ENCODE measurements at regions not wholly inside any gene's neighbourhood (a gene's known extent, or its start where the extent isn't known, plus 50 kb on each side); places are given as distances from the start of the nearest gene placed in this dataset.

- DNase-seq (ENCODE audit: low spot score), result no peak
Measured at GRCh38 chr6:165082636-165083035, 226.8 kb downstream of the C6orf118 start.

GRCh38 chr6:165081944-165082532, 227.4 kb downstream of the C6orf118 start:
- DNase-seq (ENCODE audit: low spot score), result no peak

GRCh38 chr6:165077876-165078275, 231.5 kb downstream of the C6orf118 start:
- DNase-seq (ENCODE audit: low spot score), result no peak

GRCh38 chr6:165071906-165072305, 237.5 kb downstream of the C6orf118 start:
- no peak for DNase-seq (ENCODE audit: low spot score)

- no peak for DNase-seq (ENCODE audit: low spot score)
Measured at GRCh38 chr6:165060720-165061119, 248.7 kb downstream of the C6orf118 start.

DNA sequence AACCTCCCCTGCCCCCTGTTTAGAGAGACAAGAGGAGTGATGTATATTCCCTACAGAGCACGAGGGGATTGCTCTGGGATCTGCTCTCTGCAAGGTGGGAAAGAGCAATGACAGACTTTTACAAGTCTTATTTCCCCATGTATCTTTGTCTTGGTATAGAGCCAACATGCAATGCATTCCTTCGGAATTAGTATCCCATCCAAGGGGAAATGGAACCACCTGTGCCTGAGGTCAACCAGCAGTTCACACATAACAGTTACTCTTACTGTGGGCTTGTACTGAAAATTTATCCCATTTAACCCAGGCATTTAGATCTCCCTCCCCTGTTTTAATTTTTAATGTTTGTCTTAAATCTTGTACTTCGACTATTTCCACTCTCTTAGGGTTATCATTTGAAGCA, 250.4 kb downstream of the C6orf118 start:
- no peak for DNase-seq (ENCODE audit: low spot score)

DNA sequence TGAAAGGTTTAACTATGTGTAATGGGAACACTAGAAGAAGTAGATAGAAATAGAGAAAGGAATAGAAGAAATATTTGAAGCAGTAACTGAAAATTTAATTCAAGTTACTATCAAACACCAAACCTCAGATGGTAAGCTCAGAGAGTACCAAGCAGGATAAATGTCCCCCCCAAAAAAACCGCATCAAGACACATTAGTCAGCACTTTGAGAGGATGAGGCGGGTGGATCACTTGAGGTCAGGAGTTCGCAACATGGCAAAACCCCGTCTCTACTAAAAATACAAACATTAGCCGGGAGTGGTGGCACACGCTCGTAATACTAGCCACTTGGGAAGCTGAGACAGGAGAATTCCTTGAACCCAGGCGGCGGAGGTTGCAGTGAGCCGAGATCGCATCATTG, 253.1 kb downstream of the C6orf118 start:
- DNase-seq (ENCODE audit: low spot score), result no peak

DNA sequence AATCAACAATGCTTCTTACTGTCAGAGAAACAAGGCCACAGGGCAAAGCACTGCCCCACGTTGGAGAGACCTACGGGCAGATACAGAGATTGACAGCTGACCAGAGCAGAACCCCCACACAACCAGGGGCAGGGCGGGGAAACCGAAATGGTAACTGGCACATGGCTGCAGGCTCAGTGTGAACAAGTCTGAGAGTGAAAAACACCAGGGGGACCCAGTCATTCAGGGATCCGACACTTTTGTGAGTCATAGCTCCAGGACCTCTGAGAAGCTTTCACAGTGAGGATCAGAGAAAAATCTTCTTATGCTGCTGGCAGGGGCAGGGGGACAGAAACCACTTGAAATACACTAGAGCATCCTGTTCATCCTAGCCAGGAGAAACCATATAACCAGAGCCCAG, 254.2 kb downstream of the C6orf118 start:
- DNase-seq (ENCODE audit: low spot score), result no peak

DNA sequence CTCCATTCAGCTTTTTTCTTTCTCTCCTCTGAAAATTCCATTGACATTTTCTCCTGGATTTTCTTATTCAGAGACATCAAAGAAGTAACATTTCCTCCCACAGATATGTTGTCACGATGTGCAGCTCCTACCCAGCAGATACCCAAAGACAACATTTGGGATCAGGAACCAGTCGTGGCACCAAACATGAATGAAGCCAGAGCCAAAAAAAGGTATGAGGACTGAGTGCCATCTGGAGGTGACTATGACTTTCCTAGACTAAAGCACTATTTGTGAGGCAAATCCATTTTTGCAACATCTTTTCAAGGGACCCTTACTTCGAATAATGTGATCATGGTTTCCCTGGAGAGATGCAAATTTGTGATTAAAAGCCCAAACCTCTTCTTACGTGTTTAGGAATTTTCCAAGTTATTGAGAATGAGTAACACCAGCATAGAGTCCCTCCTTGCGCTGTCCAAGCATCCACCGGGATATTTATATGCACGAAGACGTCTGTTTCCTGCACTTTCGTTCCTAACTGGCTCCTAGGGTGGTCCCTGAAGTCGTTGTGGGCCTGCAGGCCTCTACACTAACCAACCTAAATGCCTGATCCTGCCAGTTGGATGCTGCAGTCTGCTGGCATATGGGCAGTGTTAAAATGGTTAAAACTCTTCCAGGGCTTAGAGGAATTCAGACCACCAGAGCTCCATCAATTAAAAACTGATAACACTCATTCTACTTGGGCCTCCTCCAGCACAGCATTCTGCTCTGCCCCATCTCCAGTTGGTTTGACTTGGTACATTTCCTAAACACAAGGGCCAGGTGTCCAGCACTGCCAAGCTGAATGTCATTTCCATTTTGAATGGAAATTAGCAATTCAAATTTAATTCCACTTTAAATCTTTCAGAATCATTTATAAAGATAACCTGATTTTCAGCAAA, 256.6 kb downstream of the C6orf118 start:
- DNase-seq (ENCODE audit: low spot score), result no peak

DNA sequence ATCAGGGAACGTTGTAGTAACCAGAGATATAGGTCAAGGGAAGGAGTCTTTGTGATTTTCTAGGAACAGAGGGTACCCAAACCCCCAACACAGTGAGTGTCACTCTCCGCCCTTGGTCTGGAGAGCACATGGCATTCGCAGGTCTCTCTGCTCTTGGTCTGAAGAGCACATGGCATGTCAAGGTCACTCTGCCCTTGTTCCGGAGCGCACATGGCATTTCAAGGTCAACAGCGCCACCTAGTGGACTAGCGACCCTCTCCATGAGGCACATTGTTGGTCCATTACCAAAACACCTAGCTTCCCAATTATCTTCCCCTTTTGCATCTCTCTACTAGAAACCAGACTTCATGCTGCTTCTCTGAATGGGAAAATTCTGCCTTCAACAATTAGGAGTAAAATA, 260.0 kb downstream of the C6orf118 start:
- DNase-seq (ENCODE audit: low spot score), result no peak

DNA sequence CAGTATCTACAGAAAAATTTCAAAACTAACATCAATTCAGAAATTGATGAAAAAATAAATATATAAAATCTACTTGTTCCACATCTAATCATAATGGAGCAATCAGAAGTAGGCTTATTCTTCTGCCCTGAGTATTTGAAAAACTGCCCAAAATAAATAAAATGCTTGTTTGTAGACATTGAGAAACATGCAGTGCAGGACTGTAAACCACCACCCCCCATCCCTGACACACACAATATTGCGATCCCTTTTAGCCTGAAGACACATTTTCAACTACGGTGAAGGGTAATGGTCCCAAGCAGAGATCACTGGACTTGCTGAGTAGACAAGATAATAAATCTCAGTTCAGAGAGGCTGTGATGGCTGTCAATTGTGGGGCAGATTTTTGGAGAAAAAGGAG, 261.5 kb downstream of the C6orf118 start:
- DNase-seq (ENCODE audit: low spot score), result no peak

- DNase-seq (ENCODE audit: low spot score), result no peak
Measured at GRCh38 chr6:165045631-165046030, 263.8 kb downstream of the C6orf118 start.

DNA sequence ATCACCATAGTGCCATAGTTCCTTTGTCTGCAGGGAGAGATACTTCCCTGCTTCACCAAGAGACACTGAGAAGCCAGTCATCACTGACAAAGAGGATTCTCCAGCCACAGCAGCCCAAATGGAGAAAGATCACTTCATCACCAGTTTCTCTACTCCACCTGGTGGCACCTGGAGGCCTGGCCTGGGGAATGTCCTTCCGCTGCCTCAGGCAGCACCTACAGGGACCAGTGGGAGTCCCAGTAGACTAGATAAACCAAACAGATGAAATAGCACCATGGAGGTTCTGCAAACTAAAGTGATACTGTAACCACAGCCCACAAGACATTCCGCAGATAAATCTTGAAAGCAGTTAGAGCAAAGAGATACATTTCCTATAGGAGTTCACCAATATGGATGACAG, 266.5 kb downstream of the C6orf118 start:
- no peak for DNase-seq (ENCODE audit: low spot score)

- no peak for DNase-seq (ENCODE audit: low spot score)
Measured at GRCh38 chr6:165040440-165040839, 269.0 kb downstream of the C6orf118 start.

GRCh38 chr6:165034271-165034741, 275.1 kb downstream of the C6orf118 start:
- DNase-seq (ENCODE audit: low spot score), result no peak

DNA sequence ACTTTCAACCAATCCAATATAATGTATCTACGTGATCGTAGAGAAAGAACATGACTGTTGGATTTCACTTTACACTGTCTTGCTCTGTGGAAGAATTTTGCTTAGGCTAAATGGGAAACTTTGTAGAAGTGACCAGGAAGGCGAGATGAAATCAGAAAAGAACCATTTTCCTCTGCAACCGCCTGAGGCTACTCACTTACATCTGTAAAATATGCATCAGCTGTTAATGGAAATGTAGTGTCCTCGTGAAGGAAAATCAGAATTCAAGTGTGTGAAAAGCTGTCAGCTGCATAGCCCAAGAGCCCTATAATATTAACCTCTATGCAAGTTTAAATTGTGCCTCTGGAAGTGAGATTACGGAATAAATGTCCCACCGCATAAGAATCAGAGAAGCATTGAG, 277.9 kb downstream of the C6orf118 start:
- DNase-seq (ENCODE audit: low spot score), result no peak

DNA sequence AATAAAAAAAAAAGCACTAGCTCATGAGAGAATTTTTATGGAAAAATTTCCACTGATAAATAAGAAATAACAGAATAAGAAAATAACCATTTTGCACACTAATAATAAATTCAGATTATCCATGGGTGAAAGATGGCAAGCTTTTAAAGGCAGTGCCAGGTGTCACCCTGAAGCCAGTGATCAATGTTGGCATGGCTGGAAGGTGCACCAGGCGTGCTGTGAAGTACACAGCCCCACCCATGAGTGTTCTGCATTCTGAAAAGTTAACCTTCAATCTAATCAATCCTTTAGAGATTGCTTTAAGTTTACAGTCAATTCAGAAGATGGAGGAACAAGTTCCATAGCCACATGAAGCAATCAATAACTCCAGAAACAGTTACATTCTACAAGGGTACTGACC, 284.4 kb downstream of the C6orf118 start:
- DNase-seq (ENCODE audit: low spot score), result no peak

GRCh38 chr6:165019681-165020080, 289.7 kb downstream of the C6orf118 start:
- no peak for DNase-seq (ENCODE audit: low spot score)

DNA sequence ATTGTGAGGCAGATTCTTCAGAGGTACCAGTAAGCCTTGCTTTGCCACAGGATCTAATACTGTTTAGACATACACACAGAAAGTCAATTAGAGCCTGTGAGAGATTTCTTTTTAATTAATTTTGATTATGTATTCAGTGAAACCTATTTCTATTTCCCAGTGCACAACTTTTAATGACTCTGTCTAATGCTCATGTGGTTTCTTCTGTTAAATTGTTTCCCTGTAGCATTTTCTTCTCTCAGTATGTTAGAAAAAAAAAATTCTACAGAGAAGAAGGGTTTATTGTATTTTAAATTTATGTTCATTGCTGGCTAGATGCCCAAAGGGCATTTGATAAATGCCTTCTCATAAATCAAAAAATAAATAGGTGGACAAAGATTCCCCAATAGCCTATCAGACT, 293.7 kb downstream of the C6orf118 start:
- no peak for DNase-seq (ENCODE audit: low spot score)

- no peak for DNase-seq (ENCODE audit: low spot score)
Measured at GRCh38 chr6:165013701-165014100, 295.7 kb downstream of the C6orf118 start.

GRCh38 chr6:165012183-165012582, 297.2 kb downstream of the C6orf118 start:
- DNase-seq (ENCODE audit: low spot score), result no peak

- DNase-seq (ENCODE audit: low spot score), result no peak
Measured at GRCh38 chr6:165010556-165011535, 298.6 kb downstream of the C6orf118 start.

Data from CD4-positive, alpha-beta T cell treated with Interleukin-2 at 100 ng/mL for 4 hours (primary cell).